GM12874 (cell line): ENCODE measurements at regions not wholly inside any gene's neighbourhood (a gene's known extent, or its start where the extent isn't known, plus 50 kb on each side); places are given as distances from the start of the nearest gene placed in this dataset.

ENCODE experiments used
- TF ChIP-seq, protein P1 (sequence below): IDR thresholded peaks from 2 replicates; pipeline ENCODE4 v1.5.1; 2011; ENCODE audit warnings: low read depth, mild to moderate bottlenecking, control low read depth, low read length, moderate library complexity; ENCODE audit not compliant: insufficient read depth

DNA sequence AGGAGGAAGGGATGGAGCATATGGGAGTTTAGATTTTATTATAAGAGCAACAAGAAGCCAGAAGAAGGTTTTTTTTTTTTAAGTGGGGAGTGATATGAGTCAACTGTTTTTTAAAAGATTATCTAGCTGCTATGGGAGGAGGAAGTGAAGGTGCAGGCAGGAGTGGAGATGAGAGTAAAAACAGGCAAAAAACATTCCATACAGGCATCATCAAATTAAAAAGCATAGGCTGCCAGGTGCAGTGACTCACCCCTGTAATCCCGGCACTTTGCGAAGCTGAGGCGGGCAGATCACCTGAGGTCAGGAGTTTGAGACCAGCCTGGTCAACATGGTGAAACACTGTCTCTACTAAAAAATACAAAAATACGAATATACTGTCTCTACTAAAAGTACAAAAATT is 368.4 kb upstream of the MTNR1B start:
- TF ChIP-seq, protein P1, sequence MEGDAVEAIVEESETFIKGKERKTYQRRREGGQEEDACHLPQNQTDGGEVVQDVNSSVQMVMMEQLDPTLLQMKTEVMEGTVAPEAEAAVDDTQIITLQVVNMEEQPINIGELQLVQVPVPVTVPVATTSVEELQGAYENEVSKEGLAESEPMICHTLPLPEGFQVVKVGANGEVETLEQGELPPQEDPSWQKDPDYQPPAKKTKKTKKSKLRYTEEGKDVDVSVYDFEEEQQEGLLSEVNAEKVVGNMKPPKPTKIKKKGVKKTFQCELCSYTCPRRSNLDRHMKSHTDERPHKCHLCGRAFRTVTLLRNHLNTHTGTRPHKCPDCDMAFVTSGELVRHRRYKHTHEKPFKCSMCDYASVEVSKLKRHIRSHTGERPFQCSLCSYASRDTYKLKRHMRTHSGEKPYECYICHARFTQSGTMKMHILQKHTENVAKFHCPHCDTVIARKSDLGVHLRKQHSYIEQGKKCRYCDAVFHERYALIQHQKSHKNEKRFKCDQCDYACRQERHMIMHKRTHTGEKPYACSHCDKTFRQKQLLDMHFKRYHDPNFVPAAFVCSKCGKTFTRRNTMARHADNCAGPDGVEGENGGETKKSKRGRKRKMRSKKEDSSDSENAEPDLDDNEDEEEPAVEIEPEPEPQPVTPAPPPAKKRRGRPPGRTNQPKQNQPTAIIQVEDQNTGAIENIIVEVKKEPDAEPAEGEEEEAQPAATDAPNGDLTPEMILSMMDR = no peak

DNA sequence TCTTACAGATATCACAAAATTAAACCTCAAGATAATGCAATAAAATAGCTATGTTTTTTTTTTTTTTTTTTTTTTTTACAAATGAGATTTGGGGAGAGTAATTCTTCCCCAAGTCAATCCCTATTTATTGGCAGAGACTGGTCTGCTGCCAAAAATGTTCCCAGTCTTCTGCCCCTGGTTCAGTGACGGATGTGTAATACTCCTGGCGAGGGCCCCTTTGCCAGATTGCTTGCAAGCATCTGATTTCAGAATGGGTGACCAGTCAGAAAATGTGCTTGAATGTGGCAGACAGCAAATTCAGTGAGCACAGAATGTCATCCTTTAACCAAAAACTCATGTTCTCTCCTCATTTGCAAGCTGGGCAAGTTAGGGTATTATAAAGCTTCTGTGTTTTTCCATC is 363.8 kb upstream of the MTNR1B start:
- TF ChIP-seq, protein P1 = no peak

DNA sequence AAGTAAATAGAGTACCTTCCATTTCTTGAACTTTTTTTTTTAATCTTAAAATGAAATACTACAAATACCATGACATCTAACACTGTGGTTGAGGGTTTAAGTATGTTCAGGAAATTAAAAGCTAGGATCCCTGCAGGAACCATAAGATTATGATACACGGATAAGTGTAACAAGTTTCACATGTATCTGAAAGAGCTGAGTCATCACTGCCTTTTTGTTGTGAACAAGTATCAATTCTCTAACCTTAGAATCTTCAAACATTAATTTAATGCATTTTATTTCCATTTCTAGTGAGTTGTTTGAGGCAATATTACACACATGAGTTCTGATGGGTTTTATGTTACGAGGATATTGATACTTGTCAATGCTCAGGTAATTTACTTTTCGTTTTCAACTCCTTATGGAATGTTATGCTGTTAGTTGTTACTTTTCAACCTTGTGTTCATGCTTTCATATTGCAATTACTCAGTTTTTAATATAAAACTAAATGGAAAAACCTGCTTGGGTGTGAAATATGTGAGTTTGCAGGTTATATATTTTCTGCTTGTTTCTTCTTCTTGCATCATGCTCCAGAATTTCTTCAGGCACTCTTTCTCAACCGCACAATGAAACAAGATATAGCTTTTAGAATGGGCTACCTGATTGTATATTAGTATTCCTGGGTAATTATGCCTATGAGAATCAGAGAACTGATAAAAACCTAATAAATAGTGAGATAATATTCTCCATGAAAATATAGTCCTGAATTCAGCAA is 361.3 kb upstream of the MTNR1B start:
- TF ChIP-seq, protein P1 = no peak

DNA sequence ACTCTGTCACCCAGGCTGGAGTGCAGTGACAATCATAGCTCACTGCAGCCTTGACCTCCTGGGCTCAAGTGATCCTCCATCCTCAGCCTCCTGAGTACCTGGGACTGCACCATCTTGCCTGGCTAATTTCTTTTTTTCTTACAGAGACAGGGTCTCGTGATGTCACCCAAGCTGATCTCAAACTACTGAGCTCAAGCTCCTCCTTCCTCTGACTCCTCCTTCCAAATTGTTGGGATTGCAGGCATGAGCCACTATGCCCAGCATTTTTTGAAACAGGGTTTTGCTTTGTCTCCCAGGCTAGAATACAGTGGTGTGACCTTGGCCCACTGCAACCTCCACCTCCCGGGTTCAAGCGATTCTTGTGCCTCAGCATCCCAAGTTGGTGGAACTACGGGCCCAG is 358.3 kb upstream of the MTNR1B start:
- TF ChIP-seq, protein P1 = no peak

DNA sequence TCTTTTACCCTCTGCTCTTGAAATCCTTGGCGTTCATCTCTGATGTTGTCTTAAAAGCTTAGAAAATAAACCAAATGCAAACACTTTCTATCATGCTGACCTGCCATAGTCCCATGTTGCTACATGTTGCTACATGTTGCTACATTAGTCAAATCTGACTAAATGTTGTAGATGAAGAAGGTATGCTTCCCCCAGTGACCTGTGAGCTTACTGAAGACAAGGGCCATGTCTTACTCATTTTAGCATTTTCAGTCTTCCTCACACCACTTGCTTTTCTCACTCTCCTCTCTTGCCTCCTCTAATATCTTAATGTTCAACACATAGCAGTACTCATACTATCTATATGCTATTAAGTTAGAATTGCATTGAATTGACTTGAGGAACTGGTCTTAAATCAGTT is 346.4 kb upstream of the MTNR1B start:
- TF ChIP-seq, protein P1 = no peak

DNA sequence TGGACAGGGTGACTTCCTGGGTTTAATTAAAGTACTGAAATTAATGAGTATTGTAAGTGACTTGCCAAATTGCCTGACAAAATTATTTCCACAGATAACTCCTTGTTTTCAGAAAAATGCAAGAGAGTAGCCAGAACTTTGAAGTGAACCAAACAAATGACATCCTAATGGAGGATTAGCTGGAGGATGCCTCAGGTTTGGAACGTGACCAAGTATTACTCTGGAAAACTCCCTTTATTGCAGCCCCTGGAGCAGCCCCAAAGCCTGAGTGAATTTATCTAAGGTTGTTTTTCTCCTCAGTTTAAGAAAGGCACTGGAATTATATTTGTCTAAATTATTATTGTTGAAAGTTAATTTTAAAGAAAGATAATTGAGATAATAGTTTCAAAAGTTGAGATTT is 343.6 kb upstream of the MTNR1B start:
- TF ChIP-seq, protein P1 = no peak

DNA sequence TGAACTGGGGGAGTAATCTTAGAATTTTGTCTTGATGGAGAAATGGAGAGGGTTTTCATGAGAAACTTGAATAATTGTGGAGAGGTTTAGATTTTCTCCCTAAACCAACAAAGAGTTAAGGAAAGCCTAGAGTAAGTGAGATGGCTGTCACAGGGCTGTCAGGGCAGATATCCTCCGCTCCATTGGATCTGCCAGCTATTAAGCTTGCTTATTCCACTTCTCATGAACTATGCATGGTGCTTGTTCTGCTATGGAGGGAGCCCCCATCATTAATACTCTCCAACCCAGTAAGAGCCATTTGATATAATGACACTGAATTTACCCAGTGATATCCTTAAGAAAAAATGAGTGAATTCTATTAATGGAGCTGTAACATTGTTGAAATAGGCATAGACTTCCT is 342.8 kb upstream of the MTNR1B start:
- TF ChIP-seq, protein P1 = no peak
